HG03565 (cell line): ENCODE measurements at regions not wholly inside any gene's neighbourhood (a gene's known extent, or its start where the extent isn't known, plus 50 kb on each side); places are given as distances from the start of the nearest gene placed in this dataset.
A peak's percentile ranks its signal among the peaks of the same experiment; 100 is the strongest.

Source experiments
- ATAC-seq: cut with Tn5 transposase; IDR thresholded peaks from one replicate; pipeline ENCODE4 v1.9.1; 2021; ENCODE audit warnings: mild to moderate bottlenecking, moderate library complexity; ENCODE audit not compliant: unreplicated experiment

DNA sequence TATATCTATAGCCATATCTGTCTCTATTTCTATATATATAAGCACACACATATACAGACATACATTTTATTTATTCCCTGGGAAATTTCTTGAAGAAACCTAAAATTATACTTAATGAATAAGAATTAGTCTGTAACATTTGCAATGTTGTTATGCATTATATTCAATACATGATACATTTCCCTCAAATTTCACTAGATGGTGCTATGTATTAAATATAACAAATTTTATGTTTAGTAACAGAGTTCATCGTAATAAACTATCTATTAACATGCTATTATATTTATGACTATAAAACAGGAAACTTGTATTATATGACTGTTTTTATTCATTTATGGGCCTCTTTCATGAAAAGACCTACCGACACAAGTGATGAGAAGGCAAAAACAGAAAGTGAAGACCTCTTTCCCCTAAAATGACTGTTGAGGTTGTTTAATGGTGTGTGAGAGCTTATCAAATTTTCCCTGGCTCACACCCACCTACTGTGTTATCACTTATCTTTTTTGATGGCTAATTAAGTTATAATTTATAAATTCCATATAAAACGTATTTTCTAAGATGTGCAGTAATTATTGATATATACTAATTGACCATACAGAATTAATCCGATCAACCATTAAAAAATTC is 881.9 kb downstream of the SLITRK6 start:
- ATAC-seq: no peak

GRCh38 chr13:84912720-84913119 is 886.5 kb downstream of the SLITRK6 start:
- ATAC-seq: no peak

- no peak for ATAC-seq
Measured at GRCh38 chr13:84910423-84910822, 888.8 kb downstream of the SLITRK6 start.

- ATAC-seq: no peak
Measured at GRCh38 chr13:84903391-84903790, 895.8 kb downstream of the SLITRK6 start.

- ATAC-seq: no peak
Measured at GRCh38 chr13:84902243-84902642, 897.0 kb downstream of the SLITRK6 start.

GRCh38 chr13:84896128-84896527 is 903.1 kb downstream of the SLITRK6 start:
- ATAC-seq: peak; percentile 70

DNA sequence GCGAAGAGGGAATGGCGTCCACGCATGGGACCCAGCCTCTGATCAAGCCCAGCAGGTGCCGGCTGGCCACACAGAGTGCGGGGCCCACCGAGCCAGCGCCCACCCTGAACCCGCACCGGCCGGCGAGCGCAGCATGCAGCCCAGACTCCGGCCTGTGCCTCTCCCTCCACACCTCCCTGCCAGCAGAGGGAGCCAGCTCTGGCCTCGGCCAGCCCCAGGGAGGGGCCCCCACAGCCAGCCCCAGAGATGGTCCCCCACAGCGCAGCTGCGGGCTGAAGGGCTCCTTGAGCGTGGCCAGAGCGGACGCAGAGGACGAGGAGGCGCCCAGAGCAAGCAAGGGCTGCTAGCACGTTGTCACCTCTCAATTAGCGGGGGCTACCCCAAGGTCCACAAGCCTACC is 904.5 kb downstream of the SLITRK6 start:
- no peak for ATAC-seq

DNA sequence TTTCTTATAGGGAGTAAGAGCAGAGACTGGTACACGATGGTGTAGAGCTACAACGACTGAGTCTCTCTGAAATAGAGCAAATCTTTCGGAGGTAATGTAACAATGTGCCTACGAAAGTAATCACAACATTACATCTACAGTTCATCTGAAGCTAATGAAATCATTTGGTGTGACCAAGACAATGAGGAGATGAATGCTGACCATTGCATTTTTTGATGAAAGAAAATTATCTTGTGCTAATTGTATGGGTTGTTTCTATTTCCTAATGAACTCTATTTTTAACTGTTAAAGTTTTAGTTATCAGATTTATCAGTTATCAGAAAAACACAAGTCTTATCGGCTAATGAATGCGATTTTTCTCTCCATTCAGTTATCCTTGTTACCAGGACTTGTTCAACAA is 913.4 kb downstream of the SLITRK6 start:
- ATAC-seq: no peak

DNA sequence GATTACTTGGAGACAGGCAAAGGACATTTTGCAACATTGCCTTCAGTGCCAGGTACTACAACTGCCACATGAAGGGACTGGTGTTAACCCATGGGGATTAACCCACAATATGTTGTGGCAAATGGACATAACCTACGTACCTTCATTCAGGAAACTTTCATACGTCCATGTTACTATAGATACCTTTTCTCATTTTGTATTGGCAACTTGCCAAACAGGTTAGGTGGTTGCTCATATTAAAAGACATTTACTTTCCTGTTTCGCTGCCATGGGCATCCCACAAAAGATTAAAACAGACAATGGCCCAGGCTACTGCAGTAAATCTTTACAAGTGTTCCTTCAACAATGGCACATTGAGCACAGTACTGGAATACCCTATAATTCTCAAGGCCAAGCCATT is 925.3 kb downstream of the SLITRK6 start:
- ATAC-seq: no peak

DNA sequence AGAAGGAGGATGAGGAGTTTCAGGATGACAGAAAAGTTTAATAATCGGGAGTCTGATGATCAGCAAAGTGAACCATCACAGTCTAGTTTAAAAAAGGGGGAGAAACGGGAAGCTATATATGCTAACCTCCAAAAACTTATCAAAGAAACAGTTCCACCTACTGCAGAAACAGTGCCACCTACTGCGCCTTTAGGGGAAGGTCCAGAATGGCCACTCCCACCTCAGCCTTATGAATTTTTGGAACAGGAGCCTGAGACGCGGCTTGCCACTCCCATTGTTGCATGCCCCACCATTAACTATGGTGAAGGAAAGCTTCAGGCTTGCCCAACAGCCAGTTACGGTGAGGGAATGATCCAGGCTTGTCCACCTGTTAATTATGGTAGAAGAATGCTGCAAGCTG is 929.0 kb downstream of the SLITRK6 start:
- ATAC-seq: no peak

- ATAC-seq: no peak
Measured at GRCh38 chr13:84867246-84867645, 932.0 kb downstream of the SLITRK6 start.

GRCh38 chr13:84865783-84866221 is 933.4 kb downstream of the SLITRK6 start:
- no peak for ATAC-seq

DNA sequence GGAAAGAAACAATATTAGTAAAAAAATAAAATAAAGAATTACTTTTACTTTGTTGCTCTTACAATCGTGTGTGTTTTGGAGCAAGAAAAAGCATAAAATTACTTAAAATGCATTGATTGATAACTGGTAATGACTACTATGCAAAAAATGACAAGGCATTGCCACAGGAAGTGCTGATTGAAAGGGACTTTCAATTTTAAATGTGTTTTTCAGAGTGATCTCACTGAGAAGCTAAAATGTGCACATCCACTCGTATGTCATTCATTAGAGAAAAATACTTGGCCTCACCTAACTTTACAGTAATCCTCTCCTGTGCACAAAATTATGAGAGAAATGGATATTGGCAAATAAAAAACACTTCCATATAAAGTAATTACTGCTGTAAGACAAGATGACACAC is 934.9 kb downstream of the SLITRK6 start:
- ATAC-seq: no peak

DNA sequence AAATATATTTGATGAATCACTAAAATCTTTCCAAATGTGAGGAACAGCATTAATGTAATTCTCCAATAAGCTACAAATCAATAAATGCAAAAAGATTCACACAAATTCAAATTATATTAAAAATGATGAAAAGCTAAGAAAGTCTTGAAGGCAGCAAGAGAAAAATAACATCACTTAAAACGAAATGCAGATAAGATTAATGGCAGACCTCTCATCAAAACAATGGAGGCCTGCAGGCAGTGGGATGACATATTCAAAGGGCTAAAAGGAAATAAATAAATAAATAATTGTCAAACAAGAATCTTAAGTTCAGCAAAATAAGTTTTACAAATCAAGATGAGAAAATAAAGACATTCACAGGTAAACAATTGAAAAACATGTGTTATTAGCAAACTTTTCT is 952.1 kb downstream of the SLITRK6 start:
- ATAC-seq: no peak

DNA sequence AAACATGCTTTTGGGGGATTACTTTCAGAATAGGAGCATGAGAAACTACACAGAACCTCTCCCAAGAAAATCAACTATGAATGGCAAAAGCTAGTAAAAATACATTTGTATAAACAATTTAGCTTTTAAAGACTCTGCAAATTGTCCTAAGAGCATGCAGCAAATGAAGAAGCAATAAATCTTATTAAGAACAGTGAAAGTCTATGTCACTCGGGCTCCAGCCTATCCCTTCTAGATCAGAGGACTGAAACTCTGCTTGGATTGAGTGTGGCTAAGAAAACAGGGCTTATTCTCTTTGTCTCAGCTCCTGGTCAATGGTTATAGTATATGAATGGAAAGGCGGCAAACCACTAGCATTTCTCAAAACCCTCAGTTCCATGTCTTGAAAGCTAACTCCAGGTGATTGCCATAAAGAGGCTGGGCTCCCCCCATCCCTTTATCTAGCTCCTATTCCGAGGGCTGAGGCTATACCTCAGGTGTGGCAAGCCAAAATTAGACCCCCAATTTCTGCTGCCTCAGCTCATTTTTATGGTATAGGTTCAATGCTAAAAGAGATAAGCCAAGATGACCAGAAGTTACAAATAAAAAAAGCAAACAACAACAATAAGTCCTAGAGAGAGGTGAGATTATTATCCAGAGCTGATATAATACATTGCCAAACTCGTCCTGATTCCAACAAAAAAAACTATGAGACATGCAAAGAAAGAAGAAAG is 953.2 kb downstream of the SLITRK6 start:
- ATAC-seq: no peak

GRCh38 chr13:84844473-84844872 is 954.7 kb downstream of the SLITRK6 start:
- no peak for ATAC-seq

- ATAC-seq: no peak
Measured at GRCh38 chr13:84843368-84843767, 955.9 kb downstream of the SLITRK6 start.

GRCh38 chr13:84834201-84834600 is 951.9 kb upstream of the SLITRK1 start:
- ATAC-seq: no peak

GRCh38 chr13:84831666-84832657 is 949.7 kb upstream of the SLITRK1 start:
- ATAC-seq: no peak

- ATAC-seq: no peak
Measured at GRCh38 chr13:84823528-84823927, 941.3 kb upstream of the SLITRK1 start.

DNA sequence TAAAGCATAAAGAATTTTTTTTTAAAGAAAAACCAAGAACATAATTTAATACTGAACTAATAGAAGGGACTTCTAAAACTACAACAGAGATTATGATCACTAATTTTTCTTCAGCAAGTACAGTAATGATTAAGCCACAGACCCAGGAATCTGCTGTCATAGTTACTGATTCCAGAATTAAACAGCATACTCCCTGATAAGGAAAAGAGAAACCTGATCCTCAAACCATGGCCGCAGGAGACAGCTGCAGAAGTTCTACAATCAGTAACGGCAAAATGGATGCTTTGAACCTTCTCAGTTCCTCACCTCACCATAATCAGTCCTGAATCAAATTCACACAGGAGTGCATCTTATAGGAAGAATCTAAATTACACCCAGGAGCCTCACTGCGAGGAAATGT is 939.0 kb upstream of the SLITRK1 start:
- ATAC-seq: no peak
